PFSK-1 (cell line): ENCODE measurements at regions not wholly inside any gene's neighbourhood (a gene's known extent, or its start where the extent isn't known, plus 50 kb on each side); places are given as distances from the start of the nearest gene placed in this dataset.

ENCODE experiments used
- POLR2AphosphoS5 ChIP-seq: IDR thresholded peaks from 2 replicates; pipeline ENCODE4 v1.6.1; 2012; ENCODE audit warnings: low read depth, mild to moderate bottlenecking, control low read depth, low read length, moderate library complexity
- TAF1 ChIP-seq: IDR thresholded peaks from 2 replicates; pipeline ENCODE4 v1.6.1; 2012; ENCODE audit warnings: low read length, control low read depth, borderline replicate concordance; ENCODE audit not compliant: insufficient read depth

DNA sequence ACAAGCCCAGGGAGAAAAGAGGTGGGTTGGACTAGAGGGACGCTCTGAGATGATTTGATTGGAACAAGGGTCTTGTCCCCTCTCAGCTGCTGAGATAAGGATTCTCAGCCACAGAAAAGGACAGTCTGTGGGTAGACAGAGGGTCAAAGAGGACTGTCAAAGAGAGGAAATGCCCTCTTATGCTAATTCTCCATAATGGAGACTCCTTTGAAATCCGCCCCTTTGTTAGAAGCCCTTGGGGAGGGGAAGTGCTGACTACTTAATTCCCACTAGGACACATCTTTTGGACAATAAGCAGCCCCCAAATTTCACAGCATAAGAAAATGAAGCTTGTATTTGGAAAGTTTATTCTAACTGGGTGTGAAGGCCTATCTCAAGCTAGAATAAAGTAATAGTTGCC, 176.6 kb downstream of the KTN1 start:
- no peak for TF ChIP-seq TAF1
- no peak for TF ChIP-seq POLR2AphosphoS5
